GM23248 (cell line): ENCODE measurements at regions not wholly inside any gene's neighbourhood (a gene's known extent, or its start where the extent isn't known, plus 50 kb on each side); places are given as distances from the start of the nearest gene placed in this dataset.

Source experiments
- EZH2 ChIP-seq: fragments of 200-600 bp; sonication (generic); IDR thresholded peaks from 2 replicates; pipeline ENCODE4 v1.6.1; 2018; ENCODE audit warnings: antibody characterized with exemption, mild to moderate bottlenecking; ENCODE audit not compliant: insufficient read depth, poor library complexity, severe bottlenecking
- EZH2phosphoT487 ChIP-seq: fragments of 200-600 bp; sonication (generic); IDR thresholded peaks from 2 replicates; pipeline ENCODE4 v1.6.1; 2018; ENCODE audit warnings: antibody characterized with exemption, moderate library complexity, mild to moderate bottlenecking, low read depth; ENCODE audit not compliant: insufficient read depth

GRCh38 chr10:28910956-28911355, 233.6 kb downstream of the BAMBI start:
- TF ChIP-seq EZH2phosphoT487 (no peak), EZH2 (no peak)
